ENCODE measurements at regions not wholly inside any gene's neighbourhood (a gene's known extent, or its start where the extent isn't known, plus 50 kb on each side); places are given as distances from the start of the nearest gene placed in this dataset.

DNA sequence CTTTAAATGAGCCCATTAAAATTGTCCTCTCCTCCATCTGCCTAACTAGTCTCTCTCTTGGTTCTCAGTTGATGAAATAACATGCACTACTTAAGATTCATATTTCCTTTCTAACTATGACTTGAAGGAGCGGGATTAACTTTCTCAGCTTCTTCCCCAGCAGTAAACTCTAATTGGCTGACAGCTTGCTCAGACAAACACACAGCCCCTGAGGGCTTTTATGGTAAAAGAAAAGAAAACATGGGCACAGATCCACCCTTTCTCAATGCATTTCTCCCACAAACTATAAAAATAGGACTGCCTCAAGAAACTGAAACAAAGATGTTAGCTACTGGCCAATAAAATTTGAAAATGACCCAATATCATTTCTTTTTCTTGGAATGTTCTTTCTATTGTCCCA is 703.1 kb downstream of the ADGRL2 start:
- intact Hi-C loops (cut with micrococcal nuclease) = no loop called here
- ATAC-seq (no peak), DNase-seq (no peak)

DNA sequence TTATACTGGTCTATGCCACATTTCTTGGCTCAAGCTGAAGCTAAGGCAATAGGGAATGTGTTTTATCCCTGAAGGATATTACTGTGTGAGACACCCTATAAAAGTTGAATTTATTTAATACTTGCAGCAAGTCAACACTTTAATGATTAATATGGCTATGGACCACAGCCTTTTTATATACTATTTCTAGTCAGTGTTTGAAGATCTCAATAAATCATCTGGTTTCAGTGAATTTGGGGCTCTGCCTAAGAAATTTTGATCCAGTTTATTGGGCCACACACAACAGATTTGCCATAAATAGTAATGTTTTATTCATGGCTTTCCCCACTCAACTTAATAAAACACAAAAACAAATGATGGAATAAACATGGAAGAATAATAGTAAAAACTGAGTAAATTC is 698.3 kb downstream of the ADGRL2 start:
- DNase-seq (no peak), ATAC-seq (no peak)
- intact Hi-C loops (cut with micrococcal nuclease) = no loop called here

DNA sequence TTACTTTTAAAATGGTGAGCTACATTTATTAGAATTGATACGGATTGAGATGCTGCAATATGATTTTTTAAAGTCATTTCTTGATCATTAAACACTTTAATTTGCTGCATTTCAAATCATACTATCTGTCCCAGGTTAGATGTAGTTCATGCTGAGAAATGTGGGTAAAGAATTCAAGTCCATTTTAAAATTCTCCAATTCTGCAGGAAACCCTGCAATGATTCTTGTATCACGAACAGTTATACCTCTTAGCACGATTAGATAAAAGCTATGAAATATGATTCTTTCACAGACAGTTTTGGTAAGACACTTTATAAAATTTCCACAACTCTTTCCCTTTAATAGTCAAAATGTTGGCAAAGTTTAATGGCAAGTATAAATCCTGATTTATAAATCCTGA is 693.4 kb downstream of the ADGRL2 start:
- no peak for DNase-seq

GRCh38 chr1:82492159-82492558 is 691.4 kb downstream of the ADGRL2 start:
- DNase-seq (no peak), ATAC-seq (peak; percentile 88)
- intact Hi-C loops (cut with micrococcal nuclease) = no loop called here

More for the DNA sequence above, 693.4 kb downstream of the ADGRL2 start:
- ATAC-seq = no peak
- intact Hi-C loops (cut with micrococcal nuclease) = no loop called here

GRCh38 chr1:82491301-82492048 is 690.7 kb downstream of the ADGRL2 start:
- intact Hi-C loops (cut with micrococcal nuclease) = no loop called here
- DNase-seq (peak; percentile 24), ATAC-seq (peak; percentile 80)

DNA sequence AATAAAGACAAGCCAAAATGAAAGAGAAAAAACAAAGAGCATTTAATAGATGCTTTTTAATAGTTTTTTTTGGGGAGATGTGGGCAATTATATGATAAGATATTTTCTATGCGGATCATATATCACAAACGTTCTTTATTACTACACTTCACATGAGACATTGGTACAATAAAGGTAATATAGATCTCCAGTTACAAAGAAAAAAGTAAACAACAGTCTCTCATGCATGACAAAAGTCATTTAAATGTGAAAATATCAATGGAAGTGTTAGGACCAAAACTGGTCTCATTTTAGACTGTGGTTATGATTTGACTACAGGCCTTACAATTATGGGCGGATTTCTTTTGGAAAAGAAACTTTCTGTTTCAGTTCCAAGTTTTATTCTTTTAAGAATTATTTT is 687.0 kb downstream of the ADGRL2 start:
- no peak for ATAC-seq
- DNase-seq = no peak
- intact Hi-C loops (cut with micrococcal nuclease) = no loop called here

DNA sequence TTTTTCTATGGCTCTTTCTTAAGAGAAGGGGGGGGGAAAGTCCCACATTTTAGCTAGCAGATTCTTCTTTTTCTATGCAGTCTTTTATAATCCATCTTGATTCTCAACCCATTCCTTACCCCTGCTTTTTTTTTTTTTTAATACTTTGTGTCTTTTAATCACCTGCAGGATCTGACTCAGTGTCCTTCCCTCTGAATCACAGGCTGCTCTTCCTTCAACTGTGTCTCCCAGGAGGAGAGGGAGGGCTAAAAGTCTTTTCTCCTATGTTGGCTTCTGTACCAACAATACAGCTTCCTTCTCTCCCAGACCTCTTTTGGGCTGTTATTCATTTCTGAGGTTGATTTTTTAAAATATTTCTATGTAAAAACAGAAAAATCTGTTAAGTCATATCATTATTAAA is 686.2 kb downstream of the ADGRL2 start:
- DNase-seq (no peak), ATAC-seq (no peak)
- intact Hi-C loops (cut with micrococcal nuclease) = no loop called here

GRCh38 chr1:82486468-82486867 is 685.7 kb downstream of the ADGRL2 start:
- ATAC-seq (no peak), DNase-seq (no peak)

DNA sequence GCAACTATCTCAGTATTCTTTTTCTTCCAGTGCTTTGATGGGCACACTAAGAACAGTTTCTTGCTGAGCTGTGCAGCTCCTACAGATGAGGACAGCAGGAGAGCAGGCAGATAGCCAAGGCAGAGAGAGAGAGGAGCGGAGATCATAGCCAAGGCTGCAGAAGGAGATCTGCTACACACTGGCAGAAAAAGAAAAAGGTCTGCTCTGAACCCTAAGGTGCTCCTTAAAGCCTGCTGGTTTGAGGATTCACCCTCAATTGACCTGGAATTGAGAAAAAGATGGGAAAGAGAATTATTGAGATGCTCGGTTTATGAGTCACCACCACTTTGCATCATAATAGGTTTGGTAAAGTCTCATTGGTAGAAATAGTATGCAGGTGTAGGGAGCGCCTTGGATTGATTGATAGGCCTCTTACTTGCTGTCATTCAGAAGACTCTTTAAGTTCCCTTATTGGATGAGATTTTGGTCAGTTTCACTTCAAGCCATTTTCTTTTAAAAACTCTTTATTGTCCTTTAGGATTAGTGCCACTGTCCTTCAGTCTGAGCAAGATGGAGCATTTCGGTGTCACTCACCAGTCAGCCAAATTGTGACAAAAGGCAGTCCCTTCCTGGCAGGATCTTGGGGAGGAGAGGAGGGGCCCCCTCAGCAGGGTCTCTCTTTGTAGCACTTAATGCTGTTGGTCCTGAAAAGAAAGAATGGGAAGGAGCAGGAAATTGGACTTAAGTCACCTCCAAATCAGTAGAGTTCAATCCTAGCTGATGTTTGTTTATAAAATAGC is 685.0 kb downstream of the ADGRL2 start:
- DNase-seq = peak; percentile 42
- intact Hi-C loops (cut with micrococcal nuclease) = no loop called here
- peak; percentile 84 for ATAC-seq

More at GRCh38 chr1:82486468-82486867, 685.7 kb downstream of the ADGRL2 start:
- intact Hi-C loops (cut with micrococcal nuclease) = no loop called here

GRCh38 chr1:82483146-82483545 is 682.4 kb downstream of the ADGRL2 start:
- intact Hi-C loops (cut with micrococcal nuclease) = no loop called here
- ATAC-seq = no peak
- DNase-seq = no peak

DNA sequence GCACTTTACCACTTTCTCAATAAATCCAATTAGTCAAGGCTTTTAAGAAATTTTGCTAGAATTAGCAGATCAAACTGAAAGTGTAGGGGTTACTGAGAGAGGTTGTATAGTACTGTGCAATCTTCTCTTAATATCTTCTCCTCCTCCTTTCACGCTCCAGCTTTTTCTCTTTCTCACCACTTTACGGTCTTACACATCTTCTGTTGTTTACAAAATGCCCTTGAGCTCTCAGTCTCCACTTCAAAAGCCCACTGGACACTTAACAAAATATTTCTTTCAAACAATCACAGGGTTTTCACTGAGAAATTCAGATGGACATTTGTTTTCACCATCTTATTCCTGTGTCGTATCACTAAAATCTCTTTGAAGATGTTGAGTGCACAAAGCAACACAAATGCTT is 678.2 kb downstream of the ADGRL2 start:
- ATAC-seq = no peak
- intact Hi-C loops (cut with micrococcal nuclease) = no loop called here
- no peak for DNase-seq

GRCh38 chr1:82472489-82473131 is 671.9 kb downstream of the ADGRL2 start:
- ATAC-seq = no peak
- intact Hi-C loops (cut with micrococcal nuclease) = no loop called here
- DNase-seq = no peak

DNA sequence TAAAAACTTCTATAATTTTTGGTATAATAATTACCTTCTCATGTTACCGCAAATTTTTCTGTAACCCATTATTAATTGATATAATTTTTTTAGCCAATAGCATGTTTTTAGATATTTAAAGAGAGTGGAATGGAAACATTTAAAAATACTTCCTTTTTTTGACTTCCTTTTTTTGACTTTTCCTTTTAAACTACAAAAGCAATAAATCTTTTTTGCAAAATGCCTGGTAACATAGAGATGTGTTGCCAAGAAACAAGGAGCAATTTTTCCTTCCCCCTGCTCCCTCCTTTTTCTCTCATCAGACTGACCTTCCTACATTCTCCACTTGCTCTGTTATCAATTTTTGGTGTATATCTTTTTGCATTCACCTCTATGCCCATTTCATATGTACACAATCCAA is 666.2 kb downstream of the ADGRL2 start:
- ATAC-seq = no peak
- intact Hi-C loops (cut with micrococcal nuclease) = no loop called here
- DNase-seq = no peak

DNA sequence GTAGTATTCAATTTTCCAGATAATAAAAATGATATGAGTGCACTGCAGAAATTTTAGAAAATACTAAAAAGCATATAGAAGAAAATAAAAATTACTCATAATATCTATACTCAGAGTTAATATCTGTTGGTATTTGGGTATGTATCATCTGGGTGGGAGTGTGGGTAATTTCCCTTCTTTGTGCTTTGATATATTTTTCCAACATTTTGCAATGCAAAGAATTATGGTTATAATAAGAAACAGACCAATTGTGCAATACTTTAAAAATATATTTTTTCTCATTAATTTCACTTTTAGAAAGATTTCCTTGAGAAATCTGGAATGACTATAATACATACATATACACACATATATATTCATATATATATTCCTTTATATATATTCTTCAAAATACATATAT is 665.7 kb downstream of the ADGRL2 start:
- intact Hi-C loops (cut with micrococcal nuclease) = no loop called here
- no peak for DNase-seq
- ATAC-seq = no peak

DNA sequence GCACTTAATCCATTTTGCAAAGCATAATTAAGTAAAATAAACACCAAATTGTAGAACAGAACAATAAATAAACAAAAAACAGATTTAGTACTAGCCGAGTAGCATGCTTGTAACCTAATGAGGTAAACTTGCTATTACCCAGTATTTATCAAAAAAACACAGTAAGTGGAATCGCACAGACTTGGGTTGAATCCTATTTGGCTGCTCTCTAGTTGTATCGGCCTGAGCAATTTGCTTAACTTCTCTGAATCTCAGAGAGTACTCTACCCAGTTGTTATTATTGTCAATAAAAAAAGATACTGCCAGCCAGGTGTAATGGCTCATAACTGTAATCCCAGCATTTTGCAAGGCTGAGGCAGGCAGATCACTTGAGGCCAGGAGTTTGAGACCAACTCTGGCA is 664.3 kb downstream of the ADGRL2 start:
- no peak for DNase-seq
- ATAC-seq = peak; percentile 39
- intact Hi-C loops (cut with micrococcal nuclease) = no loop called here

DNA sequence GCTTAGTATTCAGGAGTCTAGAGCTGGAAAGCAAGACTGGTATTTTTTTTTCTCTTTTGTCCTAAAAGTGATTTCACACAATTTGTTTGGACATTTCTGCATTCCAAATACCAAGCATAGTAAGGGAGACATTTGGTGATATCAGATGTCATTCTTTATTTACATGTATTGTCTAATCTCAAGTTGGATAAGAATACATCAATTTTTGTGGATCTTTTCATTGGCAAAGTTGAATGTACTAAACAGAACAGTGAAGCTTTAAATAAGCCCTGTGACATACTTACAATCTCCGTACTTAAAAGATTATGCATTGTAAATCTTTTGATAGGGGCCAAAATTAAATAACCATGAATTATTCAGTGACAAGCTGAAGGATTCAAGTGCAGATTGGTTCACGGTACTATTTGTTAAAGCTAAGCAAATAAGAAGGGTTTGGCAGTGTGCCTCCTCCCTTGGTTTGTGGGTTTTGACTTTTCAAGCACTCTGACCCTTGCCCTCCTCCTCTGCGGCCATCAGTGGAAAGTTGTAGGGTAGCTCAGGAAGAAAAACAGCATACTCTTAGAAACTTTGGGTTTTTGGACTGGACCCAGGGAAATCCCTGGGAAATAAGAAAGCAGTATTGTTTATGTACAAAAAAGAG is 663.7 kb downstream of the ADGRL2 start:
- intact Hi-C loops (cut with micrococcal nuclease) = no loop called here
- DNase-seq = peak; percentile 25
- peak; percentile 62 for ATAC-seq

- ATAC-seq (no peak), DNase-seq (no peak)
- intact Hi-C loops (cut with micrococcal nuclease) = no loop called here
Measured at GRCh38 chr1:82463951-82464350, 663.2 kb downstream of the ADGRL2 start.

DNA sequence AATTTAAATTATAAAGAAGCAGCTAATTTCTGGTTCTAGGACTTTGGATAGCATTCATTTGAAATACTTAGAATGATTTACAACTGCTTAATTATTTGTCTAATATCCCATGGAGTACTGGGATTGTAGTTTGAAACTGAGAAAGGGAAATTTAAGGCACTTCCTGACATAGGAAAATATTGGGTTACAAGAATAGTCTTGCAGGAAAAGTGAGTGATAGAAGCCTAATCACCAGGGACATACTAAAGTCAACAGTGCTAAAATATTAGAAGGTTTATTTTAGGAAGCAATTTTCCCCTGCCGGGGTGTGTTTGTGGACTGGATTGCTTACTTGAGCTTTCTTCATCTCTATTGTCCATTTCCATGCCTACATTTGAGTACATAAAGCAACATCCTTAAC is 661.6 kb downstream of the ADGRL2 start:
- ATAC-seq (no peak), DNase-seq (no peak)
- intact Hi-C loops (cut with micrococcal nuclease) = no loop called here

- no peak for DNase-seq
- ATAC-seq = no peak
- intact Hi-C loops (cut with micrococcal nuclease) = no loop called here
Measured at GRCh38 chr1:82455342-82455741, 654.6 kb downstream of the ADGRL2 start.

DNA sequence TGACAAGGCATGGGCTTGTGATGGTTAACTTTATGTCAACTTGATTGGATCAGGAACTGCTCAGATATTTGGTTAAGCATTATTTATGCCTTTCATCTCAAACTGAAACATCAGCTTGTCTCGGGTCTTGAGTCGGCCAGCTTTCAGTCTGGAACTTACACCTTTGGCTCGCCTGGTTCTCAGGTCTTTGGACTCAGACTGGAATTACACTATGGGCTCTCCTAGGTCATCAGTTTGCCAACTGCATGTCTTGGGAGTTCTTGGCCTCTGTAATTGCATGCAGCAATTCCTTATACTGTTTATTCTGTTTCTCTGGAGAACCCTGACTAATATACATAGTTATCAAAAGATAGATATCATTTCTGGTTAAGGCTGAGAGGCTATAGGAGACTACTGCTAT is 653.7 kb downstream of the ADGRL2 start:
- intact Hi-C loops (cut with micrococcal nuclease) = no loop called here
- DNase-seq = no peak
- no peak for ATAC-seq
